ENCODE measurements at regions not wholly inside any gene's neighbourhood (a gene's known extent, or its start where the extent isn't known, plus 50 kb on each side); places are given as distances from the start of the nearest gene placed in this dataset.

DNA sequence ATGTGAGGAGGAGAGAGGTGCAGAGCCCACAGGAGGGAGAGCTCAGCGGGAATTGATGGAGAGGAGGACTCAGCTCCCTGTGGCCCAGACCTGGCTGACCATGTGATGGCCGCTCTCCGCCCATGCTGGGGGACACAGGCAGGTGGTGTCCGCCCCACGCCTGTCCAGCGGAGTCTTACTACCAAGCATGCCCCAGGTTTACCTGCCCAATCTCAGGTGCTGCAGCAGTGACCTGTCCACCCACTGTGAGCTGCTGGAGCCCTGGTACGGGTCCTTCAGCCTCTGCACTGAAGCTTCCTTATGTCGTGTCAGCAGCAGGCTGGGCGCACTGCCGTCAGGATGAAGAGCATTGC lies 170.8 kb downstream of the RTP5 start:
- in situ Hi-C loops (cut with MboI) = no loop called here
- Histone ChIP-seq H2AFZ (ENCODE audit: control insufficient read depth, low read depth, low read length) (no peak overlapping the region), H3K9me3 (replicated peaks; ENCODE audit: control insufficient read depth, insufficient read depth, low read length) (no peaks in the 10 kb centered on the region; the same call in 2 of the 3 replicates), H3K4me1 (ENCODE audit: control insufficient read depth, insufficient read depth, low read length) (no peaks in the 10 kb centered on the region), H3K79me2 (ENCODE audit: control insufficient read depth, insufficient read depth, low read length) (no peaks in the 10 kb centered on the region), H3K4me3 (no peak overlapping the region), H3K27me3 (replicated peaks in 1 of 2; ENCODE audit: control insufficient read depth in 2 of 2, insufficient read depth in 2 of 2, low read length in 1 of 2) (peaks cover 0 to 3% of the 10 kb centered on the region in 2 experiments; a peak in 2 of 4 replicates), H3K4me2 (ENCODE audit: control insufficient read depth, insufficient read depth) (no peak overlapping the region), H4K20me1 (ENCODE audit: control insufficient read depth, insufficient read depth) (no peaks in the 10 kb centered on the region), H3K9ac (ENCODE audit: control insufficient read depth, insufficient read depth, low read length) (no peak overlapping the region), H3K27ac (ENCODE audit: control insufficient read depth, insufficient read depth) (no peak overlapping the region), H3K36me3 (ENCODE audit: control insufficient read depth in 2 of 2, insufficient read depth in 2 of 2, low read length in 1 of 2) (no peaks in the 10 kb centered on the region)
- intact Hi-C loops (cut with micrococcal nuclease; ENCODE audit: unreplicated experiment) = no loop called here
- RAD21 ChIA-PET (ENCODE audit: unreplicated experiment) = no interaction called here
- CTCF ChIA-PET = no interaction called here
- FAIRE-seq (no peak), ATAC-seq (no peak), DNase-seq (ENCODE audit: low read depth, low spot score) (no peak)
- POLR2A ChIA-PET = no interaction called here
- no TSS peak for BruUV-seq (replicated peaks)
- TF ChIP-seq IKZF1 (conservative IDR thresholded peaks at IDR 0.05) (no peak), TCF3 (IDR thresholded peaks at IDR 0.05; ENCODE audit: borderline replicate concordance, insufficient read depth, low read depth, low read length) (no peak), ZNF24 (IDR thresholded peaks at IDR 0.05) (no peak), ZNF207 (IDR thresholded peaks at IDR 0.05; ENCODE audit: borderline replicate concordance) (no peak), RAD51 (IDR thresholded peaks at IDR 0.05) (no peak), BMI1 (IDR thresholded peaks at IDR 0.05; ENCODE audit: borderline replicate concordance) (no peak), CHD1 (IDR thresholded peaks at IDR 0.05; ENCODE audit: low read depth, low read length) (no peak), NFYA (IDR thresholded peaks at IDR 0.05; ENCODE audit: borderline replicate concordance, low read depth, low read length) (no peak), TCF7 (IDR thresholded peaks at IDR 0.05; ENCODE audit: borderline replicate concordance) (no peak), POLR2AphosphoS5 (IDR thresholded peaks at IDR 0.05; ENCODE audit: low read length) (no peak)
- TF ChIP-seq, protein P1, sequence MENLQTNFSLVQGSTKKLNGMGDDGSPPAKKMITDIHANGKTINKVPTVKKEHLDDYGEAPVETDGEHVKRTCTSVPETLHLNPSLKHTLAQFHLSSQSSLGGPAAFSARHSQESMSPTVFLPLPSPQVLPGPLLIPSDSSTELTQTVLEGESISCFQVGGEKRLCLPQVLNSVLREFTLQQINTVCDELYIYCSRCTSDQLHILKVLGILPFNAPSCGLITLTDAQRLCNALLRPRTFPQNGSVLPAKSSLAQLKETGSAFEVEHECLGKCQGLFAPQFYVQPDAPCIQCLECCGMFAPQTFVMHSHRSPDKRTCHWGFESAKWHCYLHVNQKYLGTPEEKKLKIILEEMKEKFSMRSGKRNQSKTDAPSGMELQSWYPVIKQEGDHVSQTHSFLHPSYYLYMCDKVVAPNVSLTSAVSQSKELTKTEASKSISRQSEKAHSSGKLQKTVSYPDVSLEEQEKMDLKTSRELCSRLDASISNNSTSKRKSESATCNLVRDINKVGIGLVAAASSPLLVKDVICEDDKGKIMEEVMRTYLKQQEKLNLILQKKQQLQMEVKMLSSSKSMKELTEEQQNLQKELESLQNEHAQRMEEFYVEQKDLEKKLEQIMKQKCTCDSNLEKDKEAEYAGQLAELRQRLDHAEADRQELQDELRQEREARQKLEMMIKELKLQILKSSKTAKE (IDR thresholded peaks at IDR 0.05; ENCODE audit: low read depth, poor library complexity, severe bottlenecking) = no peak
- SMC1A ChIA-PET (ENCODE audit: uncharacterized antibody, unreplicated experiment) = no interaction called here
- WGBS (ENCODE audit: insufficient coverage, insufficient replicate concordance, low lambda C conversion rate, missing lambda C conversion rate) = 45% methylated on average over 9 of the region's 10 CpGs
